B cell (primary cell): ENCODE measurements at regions not wholly inside any gene's neighbourhood (a gene's known extent, or its start where the extent isn't known, plus 50 kb on each side); places are given as distances from the start of the nearest gene placed in this dataset.

Experiments
- EZH2 ChIP-seq: IDR thresholded peaks from 2 replicates; pipeline ENCODE4 v1.6.1; 2012; ENCODE audit warnings: borderline replicate concordance, low read depth, mild to moderate bottlenecking, moderate library complexity, low read length; ENCODE audit not compliant: insufficient read depth, poor library complexity, severe bottlenecking
- TF ChIP-seq, protein P1 (sequence below): fragments of 200-600 bp; IDR thresholded peaks from one replicate; pipeline ENCODE4 v1.8.0; 2022; ENCODE audit warnings: antibody characterized with exemption, mild to moderate bottlenecking

GRCh38 chr16:85525420-85526184 lies 87.5 kb upstream of the GSE1 start:
- TF ChIP-seq, protein P1, sequence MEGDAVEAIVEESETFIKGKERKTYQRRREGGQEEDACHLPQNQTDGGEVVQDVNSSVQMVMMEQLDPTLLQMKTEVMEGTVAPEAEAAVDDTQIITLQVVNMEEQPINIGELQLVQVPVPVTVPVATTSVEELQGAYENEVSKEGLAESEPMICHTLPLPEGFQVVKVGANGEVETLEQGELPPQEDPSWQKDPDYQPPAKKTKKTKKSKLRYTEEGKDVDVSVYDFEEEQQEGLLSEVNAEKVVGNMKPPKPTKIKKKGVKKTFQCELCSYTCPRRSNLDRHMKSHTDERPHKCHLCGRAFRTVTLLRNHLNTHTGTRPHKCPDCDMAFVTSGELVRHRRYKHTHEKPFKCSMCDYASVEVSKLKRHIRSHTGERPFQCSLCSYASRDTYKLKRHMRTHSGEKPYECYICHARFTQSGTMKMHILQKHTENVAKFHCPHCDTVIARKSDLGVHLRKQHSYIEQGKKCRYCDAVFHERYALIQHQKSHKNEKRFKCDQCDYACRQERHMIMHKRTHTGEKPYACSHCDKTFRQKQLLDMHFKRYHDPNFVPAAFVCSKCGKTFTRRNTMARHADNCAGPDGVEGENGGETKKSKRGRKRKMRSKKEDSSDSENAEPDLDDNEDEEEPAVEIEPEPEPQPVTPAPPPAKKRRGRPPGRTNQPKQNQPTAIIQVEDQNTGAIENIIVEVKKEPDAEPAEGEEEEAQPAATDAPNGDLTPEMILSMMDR = no peak
- no peak for TF ChIP-seq EZH2
